Common myeloid progenitor, CD34-positive (primary cell): ENCODE measurements at regions not wholly inside any gene's neighbourhood (a gene's known extent, or its start where the extent isn't known, plus 50 kb on each side); places are given as distances from the start of the nearest gene placed in this dataset.
"Not testable (repeated sequence)": the region's sequence is repeated elsewhere in the genome, so short reads cannot be mapped to it uniquely, and the experiment has no call there.

Experiments used
- CTCF ChIA-PET: fragments of 350-600 bp; sonication (Branson Sonifier 250); formaldehyde crosslinking; loops from one replicate; lab custom pipeline; 2021; ENCODE audit warnings: antibody characterized with exemption; lab: Charles Lee
- POLR2A ChIA-PET: fragments of 350-600 bp; sonication (Branson Sonifier 250); formaldehyde crosslinking; loops from one replicate; lab custom pipeline; 2021; ENCODE audit warnings: antibody characterized with exemption; lab: Charles Lee
- DNase-seq, 3 donors: peaks; one replicate each; pipeline versions ENCODE4 v3.0.0 to v3.0.0-alpha.2; 2013
- H3K27ac ChIP-seq, 2 experiments: 1 replicate in 1 of 2; 2 replicates in 1 of 2; pipeline ENCODE4 v1.7.0; 2013; ENCODE audit warnings: inconsistent platforms in 2 of 2, low read length in 2 of 2, mild to moderate bottlenecking in 2 of 2, low read depth in 1 of 2, moderate library complexity in 1 of 2; ENCODE audit not compliant: severe bottlenecking in 2 of 2, insufficient read depth in 1 of 2, poor library complexity in 1 of 2
- H3K27me3 ChIP-seq, 5 experiments: replicated peaks in 2 of 5; 1 replicate in 3 of 5; 2 replicates in 2 of 5; pipeline versions ENCODE4 v1.6.1 to v1.7.0; 2013; ENCODE audit warnings: low read length in 4 of 5, mild to moderate bottlenecking in 2 of 5, moderate library complexity in 2 of 5, inconsistent platforms in 1 of 5; ENCODE audit not compliant: insufficient read depth in 5 of 5, control insufficient read depth in 4 of 5
- H3K36me3 ChIP-seq, 4 experiments: 1 replicate in 2 of 4; 2 replicates in 2 of 4; pipeline versions ENCODE4 v1.6.1 to v1.7.0; 2013; ENCODE audit warnings: low read length in 3 of 4, control low read depth in 1 of 4, mild to moderate bottlenecking in 1 of 4; ENCODE audit not compliant: control insufficient read depth in 4 of 4, insufficient read depth in 4 of 4
- H3K4me1 ChIP-seq, 4 experiments: 1 replicate in 3 of 4; 2 replicates in 1 of 4; pipeline versions ENCODE4 v1.6.1 to v1.7.1; 2013; ENCODE audit warnings: low read length in 3 of 4, mild to moderate bottlenecking in 3 of 4, control low read depth in 1 of 4, inconsistent platforms in 1 of 4, moderate library complexity in 1 of 4; ENCODE audit not compliant: control insufficient read depth in 4 of 4, insufficient read depth in 4 of 4; ENCODE audit errors: control extremely low read depth in 1 of 4
- H3K4me3 ChIP-seq, 7 experiments: 1 replicate in 4 of 7; 2 replicates in 3 of 7; pipeline versions ENCODE4 v1.5.1 to v1.7.0; 2013; ENCODE audit warnings: mild to moderate bottlenecking in 7 of 7, low read length in 6 of 7, moderate library complexity in 6 of 7, inconsistent platforms in 2 of 7, low read depth in 2 of 7, control low read depth in 1 of 7; ENCODE audit not compliant: insufficient read depth in 4 of 7, control insufficient read depth in 1 of 7; ENCODE audit errors: extremely low read depth in 1 of 7
- H3K9me3 ChIP-seq, 5 experiments: 1 replicate in 4 of 5; 2 replicates in 1 of 5; pipeline versions ENCODE4 v1.6.1 to v1.7.1; 2013; ENCODE audit warnings: low read length in 4 of 5, mild to moderate bottlenecking in 2 of 5, inconsistent platforms in 1 of 5, low read depth in 1 of 5, moderate library complexity in 1 of 5; ENCODE audit not compliant: control insufficient read depth in 4 of 5, insufficient read depth in 2 of 5; ENCODE audit errors: control extremely low read depth in 1 of 5
- WGBS: methylation state at CpG from one replicate; pipeline ENCODE4 v1.1.5; 2013; ENCODE audit not compliant: insufficient coverage; 5-methylcytosine and 5-hydroxymethylcytosine counted together

GRCh38 chr3:76300746-76301145 lies 515.4 kb upstream of the ZNF717 start:
- Histone ChIP-seq H3K4me1 (no peaks in the 10 kb centered on the region), H3K36me3 (no peaks in the 10 kb centered on the region), H3K9me3 (no peaks in the 10 kb centered on the region), H3K4me3 (no peak overlapping the region), H3K27ac (no peak overlapping the region), H3K27me3 (no peaks in the 10 kb centered on the region)
- 91% methylated on average over 1 of the region's 2 CpGs for WGBS
- ChIA-PET POLR2A (no interaction called here), CTCF (no interaction called here)
- DNase-seq, result no peak

GRCh38 chr3:76307556-76307955 lies 522.2 kb upstream of the ZNF717 start:
- DNase-seq, result no peak
- no peak overlapping the region for H3K27ac ChIP-seq
- WGBS, result no CpG with 5 or more reads among the region's 3 CpGs
- H3K27me3 ChIP-seq, result no peaks in the 10 kb centered on the region
- no peaks in the 10 kb centered on the region for H3K36me3 ChIP-seq
- POLR2A ChIA-PET, result no interaction called here
- H3K4me1 ChIP-seq, result no peaks in the 10 kb centered on the region
- H3K9me3 ChIP-seq, result no peaks in the 10 kb centered on the region
- CTCF ChIA-PET, result interaction anchor here (0.8 kb wide), 1 partner anchor 10 kb away, joined by 3 read pairs; no protein-coding TSS in a partner anchor
- H3K4me3 ChIP-seq, result no peak overlapping the region

- Histone ChIP-seq H3K4me1 (no peaks in the 10 kb centered on the region), H3K27ac (no peak overlapping the region), H3K36me3 (no peaks in the 10 kb centered on the region), H3K9me3 (no peaks in the 10 kb centered on the region), H3K27me3 (no peaks in the 10 kb centered on the region), H3K4me3 (no peak overlapping the region)
- DNase-seq, result no peak
- CTCF ChIA-PET, result interaction anchor here (1.4 kb wide), 1 partner anchor 9 kb away, joined by 3 read pairs; no protein-coding TSS in a partner anchor
- POLR2A ChIA-PET, result no interaction called here
These were observed 523.2 kb upstream of the ZNF717 start for GRCh38 chr3:76308541-76308940.

- no peak overlapping the region for H3K4me3 ChIP-seq
- H3K9me3 ChIP-seq, result no peaks in the 10 kb centered on the region
- 89% methylated on average over 4 of the region's 8 CpGs for WGBS
These were observed 524.7 kb upstream of the ZNF717 start for GRCh38 chr3:76310089-76310488.

GRCh38 chr3:76310667-76311066 lies 525.3 kb upstream of the ZNF717 start:
- ChIA-PET CTCF (no interaction called here), POLR2A (no interaction called here)
- no peak for DNase-seq
- 92% methylated on average over 7 of the region's 7 CpGs for WGBS
- Histone ChIP-seq H3K9me3 (no peaks in the 10 kb centered on the region), H3K4me3 (no peak overlapping the region), H3K4me1 (no peaks in the 10 kb centered on the region), H3K27ac (no peak overlapping the region), H3K27me3 (no peaks in the 10 kb centered on the region), H3K36me3 (no peaks in the 10 kb centered on the region)

More at GRCh38 chr3:76310089-76310488, 524.7 kb upstream of the ZNF717 start:
- Histone ChIP-seq H3K27ac (no peak overlapping the region), H3K27me3 (no peaks in the 10 kb centered on the region), H3K36me3 (no peaks in the 10 kb centered on the region), H3K4me1 (no peaks in the 10 kb centered on the region)
- ChIA-PET CTCF (no interaction called here), POLR2A (no interaction called here)
- no peak for DNase-seq

GRCh38 chr3:76311941-76312340 lies 526.6 kb upstream of the ZNF717 start:
- Histone ChIP-seq H3K4me3 (no peak overlapping the region), H3K27ac (no peak overlapping the region), H3K9me3 (no peaks in the 10 kb centered on the region), H3K27me3 (no peaks in the 10 kb centered on the region), H3K4me1 (no peaks in the 10 kb centered on the region), H3K36me3 (no peaks in the 10 kb centered on the region)
- CTCF ChIA-PET, result no interaction called here
- no peak for DNase-seq
- POLR2A ChIA-PET, result no interaction called here
- no CpG with 5 or more reads among the region's 4 CpGs for WGBS

- H3K27ac ChIP-seq, H3K9me3 ChIP-seq, CTCF ChIA-PET, H3K27me3 ChIP-seq, DNase-seq, H3K4me1 ChIP-seq, H3K4me3 ChIP-seq, H3K36me3 ChIP-seq, POLR2A ChIA-PET: not testable (repeated sequence)
- 76% methylated on average over 4 of the region's 6 CpGs for WGBS
These were observed 530.6 kb upstream of the ZNF717 start for GRCh38 chr3:76315906-76316305.
